ENCODE measurements at regions not wholly inside any gene's neighbourhood (a gene's known extent, or its start where the extent isn't known, plus 50 kb on each side); places are given as distances from the start of the nearest gene placed in this dataset.

- no peak for DNase-seq
These were observed 341.2 kb upstream of the MAP3K7 start for GRCh38 chr6:90928051-90928450.

- no peak for DNase-seq
These were observed 338.9 kb upstream of the MAP3K7 start for GRCh38 chr6:90925726-90926125.

GRCh38 chr6:90922325-90922724, 335.5 kb upstream of the MAP3K7 start:
- DNase-seq, result no peak

GRCh38 chr6:90918361-90918760, 331.5 kb upstream of the MAP3K7 start:
- DNase-seq, result no peak

GRCh38 chr6:90917376-90917775, 330.5 kb upstream of the MAP3K7 start:
- no peak for DNase-seq

GRCh38 chr6:90916968-90917367, 330.1 kb upstream of the MAP3K7 start:
- no peak for DNase-seq

GRCh38 chr6:90915224-90915915, 328.5 kb upstream of the MAP3K7 start:
- DNase-seq, result no peak

- DNase-seq, result no peak
These were observed 327.4 kb upstream of the MAP3K7 start for GRCh38 chr6:90914312-90914711.

- no peak for DNase-seq
These were observed 326.5 kb upstream of the MAP3K7 start for GRCh38 chr6:90913266-90913960.

- DNase-seq, result no peak
These were observed 324.8 kb upstream of the MAP3K7 start for GRCh38 chr6:90911642-90912041.

- no peak for DNase-seq
These were observed 324.0 kb upstream of the MAP3K7 start for GRCh38 chr6:90910893-90911292.

GRCh38 chr6:90907931-90908655, 321.2 kb upstream of the MAP3K7 start:
- DNase-seq, result no peak

- no peak for DNase-seq
These were observed 318.5 kb upstream of the MAP3K7 start for GRCh38 chr6:90905351-90905750.

- no peak for DNase-seq
These were observed 313.2 kb upstream of the MAP3K7 start for GRCh38 chr6:90900034-90900433.

GRCh38 chr6:90898763-90899162, 311.9 kb upstream of the MAP3K7 start:
- DNase-seq, result no peak

GRCh38 chr6:90896075-90896547, 309.2 kb upstream of the MAP3K7 start:
- DNase-seq, result no peak

- DNase-seq, result no peak
These were observed 308.6 kb upstream of the MAP3K7 start for GRCh38 chr6:90895299-90896074.

- DNase-seq, result no peak
These were observed 307.6 kb upstream of the MAP3K7 start for GRCh38 chr6:90894285-90895130.

GRCh38 chr6:90893400-90893799, 306.5 kb upstream of the MAP3K7 start:
- no peak for DNase-seq

- DNase-seq, result no peak
These were observed 305.4 kb upstream of the MAP3K7 start for GRCh38 chr6:90892271-90892670.

GRCh38 chr6:90891355-90891754, 304.5 kb upstream of the MAP3K7 start:
- DNase-seq, result no peak

- DNase-seq, result no peak
These were observed 303.9 kb upstream of the MAP3K7 start for GRCh38 chr6:90890683-90891330.

Measured in NCI-H146 (cell line).